Nephron (organoid): ENCODE measurements at regions not wholly inside any gene's neighbourhood (a gene's known extent, or its start where the extent isn't known, plus 50 kb on each side); places are given as distances from the start of the nearest gene placed in this dataset.

Experiments
- H3K27ac Mint-ChIP-seq, 3 experiments: 2 replicates each; pipeline ENCODE4 v1.8.0; 2020; ENCODE audit warnings: mixed read lengths in 3 of 3, mild to moderate bottlenecking in 2 of 3, moderate library complexity in 1 of 3
- H3K27me3 Mint-ChIP-seq: 2 replicates; pipeline ENCODE4 v1.8.0; 2021; ENCODE audit warnings: low read depth, mild to moderate bottlenecking, moderate library complexity, mixed read lengths
- H3K36me3 Mint-ChIP-seq: 2 replicates; pipeline ENCODE4 v1.8.0; 2020; ENCODE audit warnings: low read depth, mixed read lengths
- H3K4me1 Mint-ChIP-seq: 2 replicates; pipeline ENCODE4 v1.8.0; 2020; ENCODE audit warnings: mixed read lengths
- H3K4me3 Mint-ChIP-seq, 3 experiments: 2 replicates each; pipeline ENCODE4 v1.8.0; 2020; ENCODE audit warnings: mild to moderate bottlenecking in 3 of 3, mixed read lengths in 3 of 3, moderate library complexity in 2 of 3
- H3K9me3 Mint-ChIP-seq: 2 replicates; pipeline ENCODE4 v1.8.0; 2020; ENCODE audit warnings: mixed read lengths
- TF ChIP-seq, protein P1 (sequence below), 3 experiments: fragments of 200-600 bp; sonication (generic); IDR thresholded peaks; one replicate each; pipeline ENCODE4 v1.5.0; 2021; ENCODE audit warnings: antibody characterized with exemption in 3 of 3; ENCODE audit not compliant: unreplicated experiment in 3 of 3

DNA sequence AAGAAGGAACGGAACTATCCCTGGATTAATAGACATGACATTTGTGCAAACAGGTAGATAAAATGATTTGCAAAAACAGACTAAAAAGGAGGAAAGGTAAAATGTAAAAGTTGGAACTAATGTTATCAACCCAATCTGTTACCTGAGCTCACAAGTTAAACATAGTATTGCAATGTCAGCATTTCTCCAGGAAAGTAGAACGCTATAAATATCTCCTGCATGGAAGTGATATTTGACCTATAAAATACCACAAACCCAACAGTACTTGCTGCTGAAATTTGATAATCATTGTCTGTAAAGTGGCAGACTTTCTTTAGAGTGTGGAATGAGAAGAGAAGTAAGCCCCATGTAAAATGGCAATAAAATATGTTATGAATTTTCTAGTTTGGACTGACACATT is 1435.7 kb downstream of the LRFN5 start:
- no peaks in the 10 kb centered on the region for H3K27me3 Mint-ChIP-seq
- H3K4me3 Mint-ChIP-seq = peak overlapping the region in 1 of 3 experiments; percentile 7
- H3K9me3 Mint-ChIP-seq = no peaks in the 10 kb centered on the region
- H3K4me1 Mint-ChIP-seq = peaks cover 13% of the 10 kb centered on the region
- TF ChIP-seq, protein P1, sequence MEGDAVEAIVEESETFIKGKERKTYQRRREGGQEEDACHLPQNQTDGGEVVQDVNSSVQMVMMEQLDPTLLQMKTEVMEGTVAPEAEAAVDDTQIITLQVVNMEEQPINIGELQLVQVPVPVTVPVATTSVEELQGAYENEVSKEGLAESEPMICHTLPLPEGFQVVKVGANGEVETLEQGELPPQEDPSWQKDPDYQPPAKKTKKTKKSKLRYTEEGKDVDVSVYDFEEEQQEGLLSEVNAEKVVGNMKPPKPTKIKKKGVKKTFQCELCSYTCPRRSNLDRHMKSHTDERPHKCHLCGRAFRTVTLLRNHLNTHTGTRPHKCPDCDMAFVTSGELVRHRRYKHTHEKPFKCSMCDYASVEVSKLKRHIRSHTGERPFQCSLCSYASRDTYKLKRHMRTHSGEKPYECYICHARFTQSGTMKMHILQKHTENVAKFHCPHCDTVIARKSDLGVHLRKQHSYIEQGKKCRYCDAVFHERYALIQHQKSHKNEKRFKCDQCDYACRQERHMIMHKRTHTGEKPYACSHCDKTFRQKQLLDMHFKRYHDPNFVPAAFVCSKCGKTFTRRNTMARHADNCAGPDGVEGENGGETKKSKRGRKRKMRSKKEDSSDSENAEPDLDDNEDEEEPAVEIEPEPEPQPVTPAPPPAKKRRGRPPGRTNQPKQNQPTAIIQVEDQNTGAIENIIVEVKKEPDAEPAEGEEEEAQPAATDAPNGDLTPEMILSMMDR (IDR thresholded peaks at IDR 0.05; ENCODE audit: unreplicated experiment in 3 of 3) = no peak
- peak overlapping the region; percentile 0 to 54 (median 12) for H3K27ac Mint-ChIP-seq
- H3K36me3 Mint-ChIP-seq = no peaks in the 10 kb centered on the region

- Mint-ChIP-seq H3K27ac (peak overlapping the region; percentile 0 to 54 (median 12)), H3K9me3 (no peaks in the 10 kb centered on the region), H3K27me3 (no peaks in the 10 kb centered on the region), H3K36me3 (no peaks in the 10 kb centered on the region), H3K4me3 (peak overlapping the region in 1 of 3 experiments; percentile 7), H3K4me1 (peaks cover 13% of the 10 kb centered on the region)
- TF ChIP-seq, protein P1 (IDR thresholded peaks at IDR 0.05; ENCODE audit: unreplicated experiment in 3 of 3) = no peak
Measured at GRCh38 chr14:43041976-43042375, 1435.3 kb downstream of the LRFN5 start.

DNA sequence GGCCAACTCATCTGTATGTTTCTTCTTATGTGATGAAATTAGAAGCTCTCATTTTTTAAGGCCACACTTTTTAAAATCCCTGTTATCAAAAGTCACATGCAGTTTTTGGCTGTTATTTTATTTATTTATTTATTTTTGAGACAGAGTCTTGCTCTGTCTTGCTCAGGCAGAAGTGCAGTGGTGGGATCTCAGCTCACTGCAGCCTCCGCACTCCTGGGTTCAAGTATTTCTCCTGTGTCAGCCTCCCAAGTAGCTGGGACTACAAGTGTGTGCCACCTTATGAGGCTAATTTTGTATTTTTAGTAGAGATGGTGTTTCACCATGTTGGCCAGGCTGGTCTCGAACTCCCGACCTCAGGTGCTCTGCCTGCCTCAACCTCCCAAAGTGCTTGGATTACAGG is 1434.5 kb downstream of the LRFN5 start:
- TF ChIP-seq, protein P1 (IDR thresholded peaks at IDR 0.05; ENCODE audit: unreplicated experiment in 3 of 3) = no peak
- H3K36me3 Mint-ChIP-seq = no peaks in the 10 kb centered on the region
- H3K4me1 Mint-ChIP-seq = peaks cover 13% of the 10 kb centered on the region
- H3K9me3 Mint-ChIP-seq = no peaks in the 10 kb centered on the region
- H3K27ac Mint-ChIP-seq = no peak overlapping the region
- H3K27me3 Mint-ChIP-seq = no peaks in the 10 kb centered on the region
- no peak overlapping the region for H3K4me3 Mint-ChIP-seq

GRCh38 chr14:43039881-43040280 is 1433.2 kb downstream of the LRFN5 start:
- Mint-ChIP-seq H3K27ac (no peak overlapping the region), H3K9me3 (no peaks in the 10 kb centered on the region), H3K4me1 (peaks cover 13% of the 10 kb centered on the region), H3K4me3 (no peak overlapping the region), H3K27me3 (no peaks in the 10 kb centered on the region), H3K36me3 (no peaks in the 10 kb centered on the region)
- TF ChIP-seq, protein P1 (IDR thresholded peaks at IDR 0.05; ENCODE audit: unreplicated experiment in 3 of 3) = no peak

GRCh38 chr14:43031598-43031997 is 1424.9 kb downstream of the LRFN5 start:
- no peaks in the 10 kb centered on the region for H3K36me3 Mint-ChIP-seq
- no peaks in the 10 kb centered on the region for H3K4me1 Mint-ChIP-seq
- TF ChIP-seq, protein P1 (IDR thresholded peaks at IDR 0.05; ENCODE audit: unreplicated experiment in 3 of 3) = no peak
- H3K27ac Mint-ChIP-seq = no peak overlapping the region
- no peak overlapping the region for H3K4me3 Mint-ChIP-seq
- no peaks in the 10 kb centered on the region for H3K27me3 Mint-ChIP-seq
- H3K9me3 Mint-ChIP-seq = no peaks in the 10 kb centered on the region

- Mint-ChIP-seq H3K9me3 (peaks cover 2% of the 10 kb centered on the region), H3K36me3 (no peaks in the 10 kb centered on the region), H3K27ac (no peak overlapping the region), H3K4me3 (no peak overlapping the region), H3K4me1 (no peaks in the 10 kb centered on the region), H3K27me3 (no peaks in the 10 kb centered on the region)
- TF ChIP-seq, protein P1 (IDR thresholded peaks at IDR 0.05; ENCODE audit: unreplicated experiment in 3 of 3) = no peak
Measured at GRCh38 chr14:43022094-43022800, 1415.6 kb downstream of the LRFN5 start.
